ENCODE measurements at regions not wholly inside any gene's neighbourhood (a gene's known extent, or its start where the extent isn't known, plus 50 kb on each side); places are given as distances from the start of the nearest gene placed in this dataset.
"Not testable (repeated sequence)": the region's sequence is repeated elsewhere in the genome, so short reads cannot be mapped to it uniquely, and the experiment has no call there.

DNA sequence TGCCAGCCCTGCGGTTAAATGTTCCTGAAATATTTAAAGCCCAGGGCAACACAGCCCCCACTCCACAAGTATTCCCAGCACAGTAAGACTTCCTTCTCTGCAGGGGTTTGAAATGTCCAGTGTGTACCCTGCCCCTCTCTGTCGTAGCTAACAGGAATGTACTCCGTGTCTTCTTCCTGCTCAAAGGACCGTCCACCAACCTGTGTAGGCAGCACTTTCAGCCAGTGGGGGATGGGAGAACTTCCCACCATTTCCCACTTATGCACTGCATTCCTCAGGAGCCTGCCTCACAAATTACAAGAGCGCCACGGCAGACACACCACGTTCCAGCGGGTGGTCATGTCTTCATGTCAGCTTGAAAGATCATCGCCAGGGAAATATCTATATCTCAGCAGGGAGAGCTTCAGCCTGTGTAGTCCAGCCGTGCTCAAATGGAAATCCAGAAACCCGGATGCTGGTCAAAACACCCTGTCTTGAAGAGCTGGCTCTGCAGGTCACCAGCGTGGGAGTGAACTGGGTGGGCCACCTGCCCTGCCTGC, 65.7 kb downstream of the ART5 start:
- TF ChIP-seq, protein P1, sequence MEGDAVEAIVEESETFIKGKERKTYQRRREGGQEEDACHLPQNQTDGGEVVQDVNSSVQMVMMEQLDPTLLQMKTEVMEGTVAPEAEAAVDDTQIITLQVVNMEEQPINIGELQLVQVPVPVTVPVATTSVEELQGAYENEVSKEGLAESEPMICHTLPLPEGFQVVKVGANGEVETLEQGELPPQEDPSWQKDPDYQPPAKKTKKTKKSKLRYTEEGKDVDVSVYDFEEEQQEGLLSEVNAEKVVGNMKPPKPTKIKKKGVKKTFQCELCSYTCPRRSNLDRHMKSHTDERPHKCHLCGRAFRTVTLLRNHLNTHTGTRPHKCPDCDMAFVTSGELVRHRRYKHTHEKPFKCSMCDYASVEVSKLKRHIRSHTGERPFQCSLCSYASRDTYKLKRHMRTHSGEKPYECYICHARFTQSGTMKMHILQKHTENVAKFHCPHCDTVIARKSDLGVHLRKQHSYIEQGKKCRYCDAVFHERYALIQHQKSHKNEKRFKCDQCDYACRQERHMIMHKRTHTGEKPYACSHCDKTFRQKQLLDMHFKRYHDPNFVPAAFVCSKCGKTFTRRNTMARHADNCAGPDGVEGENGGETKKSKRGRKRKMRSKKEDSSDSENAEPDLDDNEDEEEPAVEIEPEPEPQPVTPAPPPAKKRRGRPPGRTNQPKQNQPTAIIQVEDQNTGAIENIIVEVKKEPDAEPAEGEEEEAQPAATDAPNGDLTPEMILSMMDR (IDR thresholded peaks at IDR 0.05; ENCODE audit: insufficient read depth, low read depth, low read length) = not testable (repeated sequence)
- TF ChIP-seq EZH2 (IDR thresholded peaks at IDR 0.05; ENCODE audit: insufficient read depth, low read length) = not testable (repeated sequence)

Data from astrocyte (in vitro differentiated cells and primary cell).